IMR-90 (cell line): ENCODE measurements at regions not wholly inside any gene's neighbourhood (a gene's known extent, or its start where the extent isn't known, plus 50 kb on each side); places are given as distances from the start of the nearest gene placed in this dataset.

Source experiments
- ATAC-seq: fragments of 200-7000 bp; cut with Tn5 transposase; 2 replicates; pipeline ENCODE4 v1.9.1; 2020; ENCODE audit warnings: low read depth, mild to moderate bottlenecking, moderate library complexity
- BruUV-seq: library from RNA; stranded (reverse); fragments of 400-500 nt; replicated peaks from 2 replicates; lab custom pipeline; 2021; lab: Mats Ljungman, UMichigan
- CTCF ChIA-PET: fragments of 300-600 bp; formaldehyde crosslinking; extraction: SDS; loops from one replicate; lab custom pipeline; 2021; ENCODE audit warnings: antibody characterized with exemption; lab: Yijun Ruan, JAX
- POLR2A ChIA-PET: fragments of 300-600 bp; sonication (Branson Sonifier 250); formaldehyde crosslinking; loops from one replicate; lab custom pipeline; 2022; ENCODE audit warnings: antibody characterized with exemption; ENCODE audit not compliant: unreplicated experiment; lab: Charles Lee
- DNase-seq: peaks from one replicate; pipeline ENCODE4 v3.0.0; 2013
- H2AFZ ChIP-seq: replicated peaks from 2 replicates; pipeline ENCODE3; 2013; ENCODE audit warnings: low read length, mild to moderate bottlenecking; ENCODE audit not compliant: poor library complexity
- H2AK5ac ChIP-seq: 2 replicates; pipeline ENCODE4 v1.6.1; 2013; ENCODE audit warnings: low read depth, low read length, inconsistent platforms
- H2AK9ac ChIP-seq: replicated peaks from 2 replicates; pipeline ENCODE3; 2013; ENCODE audit warnings: mild to moderate bottlenecking, low read depth, low read length, moderate library complexity; ENCODE audit not compliant: poor library complexity
- H2BK120ac ChIP-seq: 2 replicates; pipeline ENCODE4 v1.6.1; 2013; ENCODE audit warnings: low read depth, low read length, inconsistent platforms
- H2BK15ac ChIP-seq: 3 replicates; pipeline ENCODE4 v1.6.1; 2013; ENCODE audit warnings: low read depth, low read length, inconsistent platforms
- H2BK20ac ChIP-seq: 2 replicates; pipeline ENCODE4 v1.6.1; 2013; ENCODE audit warnings: low read depth, mild to moderate bottlenecking, inconsistent platforms, low read length, moderate library complexity
- H2BK5ac ChIP-seq: 2 replicates; pipeline ENCODE4 v1.6.1; 2013; ENCODE audit warnings: mild to moderate bottlenecking, low read depth, low read length, inconsistent platforms; ENCODE audit not compliant: poor library complexity, severe bottlenecking
- H3K14ac ChIP-seq: replicated peaks from 2 replicates; pipeline ENCODE4 v1.6.1; 2013; ENCODE audit warnings: low read depth, low read length, inconsistent platforms
- H3K18ac ChIP-seq: 2 replicates; pipeline ENCODE4 v1.6.1; 2013; ENCODE audit warnings: low read depth, low read length, control low read depth
- H3K23ac ChIP-seq: 2 replicates; pipeline ENCODE4 v1.6.1; 2013; ENCODE audit warnings: low read depth, low read length, inconsistent platforms
- H3K27ac ChIP-seq: 2 replicates; pipeline ENCODE4 v1.5.1; 2013; ENCODE audit warnings: mild to moderate bottlenecking, control low read depth, low read length; ENCODE audit not compliant: insufficient read depth
- H3K27me3 ChIP-seq: 2 replicates; pipeline ENCODE4 v1.6.1; 2013; ENCODE audit warnings: low read length; ENCODE audit not compliant: control insufficient read depth, insufficient read depth
- H3K36me3 ChIP-seq: 2 replicates; pipeline ENCODE4 v1.6.1; 2013; ENCODE audit warnings: low read length, mixed read lengths; ENCODE audit not compliant: control insufficient read depth, insufficient read depth
- H3K4ac ChIP-seq: 2 replicates; pipeline ENCODE4 v1.6.1; 2013; ENCODE audit warnings: low read depth, low read length, inconsistent platforms
- H3K4me1 ChIP-seq: 2 replicates; pipeline ENCODE4 v1.6.1; 2013; ENCODE audit warnings: low read length, mixed read lengths; ENCODE audit not compliant: control insufficient read depth, insufficient read depth
- H3K4me2 ChIP-seq: 2 replicates; pipeline ENCODE4 v1.6.1; 2013; ENCODE audit warnings: low read depth, mild to moderate bottlenecking, control low read depth, low read length, moderate library complexity
- H3K4me3 ChIP-seq: 2 replicates; pipeline ENCODE4 v1.5.1; 2013; ENCODE audit warnings: low read depth, mild to moderate bottlenecking, control low read depth, low read length, moderate library complexity; ENCODE audit not compliant: insufficient read depth
- H3K56ac ChIP-seq: 2 replicates; pipeline ENCODE4 v1.6.1; 2013; ENCODE audit warnings: low read length, inconsistent platforms; ENCODE audit not compliant: insufficient read depth; ENCODE audit errors: extremely low read depth
- H3K79me1 ChIP-seq, 2 experiments: 2 replicates each; pipeline ENCODE4 v1.6.1; 2013; ENCODE audit warnings: low read length in 2 of 2, inconsistent platforms in 1 of 2, low read depth in 1 of 2
- H3K9ac ChIP-seq: 2 replicates; pipeline ENCODE4 v1.6.1; 2013; ENCODE audit warnings: low read depth, low read length, control low read depth
- H3K9me1 ChIP-seq: 2 replicates; pipeline ENCODE4 v1.6.1; 2013; ENCODE audit warnings: low read length, inconsistent platforms; ENCODE audit not compliant: insufficient read depth
- H3K9me3 ChIP-seq: 2 replicates; pipeline ENCODE4 v1.6.1; 2013; ENCODE audit warnings: low read length; ENCODE audit not compliant: control insufficient read depth, insufficient read depth
- H4K20me1 ChIP-seq: 2 replicates; pipeline ENCODE4 v1.6.1; 2013; ENCODE audit warnings: low read length, inconsistent platforms; ENCODE audit not compliant: insufficient read depth
- H4K5ac ChIP-seq: 2 replicates; pipeline ENCODE4 v1.6.1; 2013; ENCODE audit warnings: mild to moderate bottlenecking, low read depth, low read length, control low read depth
- H4K8ac ChIP-seq, 2 experiments: 2 replicates each; pipeline ENCODE4 v1.6.1; 2013; ENCODE audit warnings: low read depth in 2 of 2, low read length in 2 of 2, control low read depth in 1 of 2, inconsistent platforms in 1 of 2
- H4K91ac ChIP-seq: 2 replicates; pipeline ENCODE4 v1.6.1; 2013; ENCODE audit warnings: low read depth, low read length, inconsistent platforms; ENCODE audit not compliant: insufficient read depth
- BHLHE40 ChIP-seq: fragments of 150-350 bp; IDR thresholded peaks from 2 replicates; pipeline ENCODE4 v1.6.1; 2016; ENCODE audit warnings: mild to moderate bottlenecking, low read depth, low read length
- CEBPB ChIP-seq: IDR thresholded peaks from 2 replicates; pipeline ENCODE4 v1.6.1; 2012; ENCODE audit warnings: low read depth, low read length, improper control_type of control experiment
- MAFK ChIP-seq: IDR thresholded peaks from 2 replicates; pipeline ENCODE4 v1.6.1; 2012; ENCODE audit warnings: low read depth, low read length, improper control_type of control experiment
- MXI1 ChIP-seq: IDR thresholded peaks from 2 replicates; pipeline ENCODE4 v1.6.1; 2012; ENCODE audit warnings: low read depth, mild to moderate bottlenecking, low read length, moderate library complexity, borderline replicate concordance
- NFE2L2 ChIP-seq: fragments of 150-350 bp; IDR thresholded peaks from 2 replicates; pipeline ENCODE4 v1.6.1; 2016; ENCODE audit warnings: low read depth, mild to moderate bottlenecking, low read length
- POLR2A ChIP-seq: IDR thresholded peaks from 2 replicates; pipeline ENCODE4 v1.6.1; 2012; ENCODE audit warnings: mild to moderate bottlenecking, low read depth, low read length
- RAD21 ChIP-seq: IDR thresholded peaks from 2 replicates; pipeline ENCODE4 v1.6.1; 2012; ENCODE audit warnings: low read length, improper control_type of control experiment
- RCOR1 ChIP-seq: IDR thresholded peaks from 2 replicates; pipeline ENCODE4 v1.6.1; 2012; ENCODE audit warnings: mild to moderate bottlenecking, low read length, improper control_type of control experiment; ENCODE audit not compliant: insufficient replicate concordance
- RFX5 ChIP-seq: IDR thresholded peaks from 2 replicates; pipeline ENCODE4 v1.8.0; 2012; ENCODE audit warnings: low read depth, mild to moderate bottlenecking, low read length, moderate library complexity
- SMC3 ChIP-seq: fragments of 150-350 bp; IDR thresholded peaks from 2 replicates; pipeline ENCODE4 v1.6.1; 2016; ENCODE audit warnings: low read depth, mild to moderate bottlenecking, antibody characterized with exemption, low read length, moderate library complexity
- USF2 ChIP-seq: fragments of 150-350 bp; IDR thresholded peaks from 2 replicates; pipeline ENCODE4 v1.6.1; 2017; ENCODE audit warnings: mild to moderate bottlenecking, antibody characterized with exemption, low read length, low read depth
- WGBS, 2 experiments: methylation state at CpG; one replicate each; pipeline versions ENCODE4 v1.1.5 to v1.1.7; 2013; ENCODE audit warnings: missing lambda C conversion rate in 2 of 2; ENCODE audit not compliant: insufficient read length in 1 of 2; ENCODE audit errors: extremely low coverage in 2 of 2; 5-methylcytosine and 5-hydroxymethylcytosine counted together
- dilution Hi-C: fragments of 300-500 bp; cut with HindIII; formaldehyde crosslinking; loops from one replicate; pipeline ENCODE4 v1.14.3; 2018; ENCODE audit warnings: low sequenced_read_pairs; ENCODE audit not compliant: unreplicated experiment
- in situ Hi-C: fragments of 300-500 bp; cut with MboI; formaldehyde crosslinking; loops from 3 replicates; pipeline ENCODE4 v1.14.3; 2019; ENCODE audit warnings: low sequenced_read_pairs, inconsistent platforms, mixed read lengths
- intact Hi-C: fragments of 100-400 bp; cut with micrococcal nuclease; formaldehyde crosslinking; loops from 2 replicates; pipeline ENCODE4 v1.10.0; 2022
- TF ChIP-seq, protein P1 (sequence below): fragments of 150-350 bp; IDR thresholded peaks from 2 replicates; pipeline ENCODE4 v1.6.1; 2016; ENCODE audit warnings: low read depth, mild to moderate bottlenecking, low read length, moderate library complexity, borderline replicate concordance

DNA sequence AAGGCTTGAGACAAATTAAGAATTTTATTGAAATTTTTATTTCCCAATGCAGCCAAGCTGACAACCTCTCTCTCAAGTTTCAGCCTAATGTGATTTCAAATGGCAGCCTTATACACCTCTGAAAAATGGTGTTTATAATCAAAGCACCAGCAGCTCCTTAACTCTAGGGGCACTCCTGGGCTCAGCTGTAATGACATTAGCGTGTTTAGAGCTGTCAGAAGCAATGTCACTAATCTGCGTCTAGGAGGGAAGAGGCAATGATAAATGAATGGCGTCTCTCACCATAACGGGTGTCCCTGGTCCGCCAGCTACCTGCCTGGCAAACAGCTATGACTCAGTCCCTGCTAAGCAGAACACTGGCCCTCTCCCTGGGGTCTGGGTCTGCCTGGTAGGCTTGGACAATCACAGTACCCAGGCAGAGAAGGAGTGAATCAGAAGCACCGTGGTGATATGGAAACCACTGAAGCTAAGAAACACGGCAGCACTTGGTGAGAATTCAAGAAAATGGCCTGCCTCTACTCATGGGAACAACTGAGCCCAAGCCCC is 131.8 kb upstream of the VSTM2B start:
- no peak overlapping the region for H3K4ac ChIP-seq
- no peaks in the 10 kb centered on the region for H3K4me1 ChIP-seq
- no peak overlapping the region for H3K27ac ChIP-seq
- ChIA-PET POLR2A (no interaction called here), CTCF (interaction anchor here (0.5 kb wide), 1 partner anchor 18 kb away, joined by 3 read pairs; no protein-coding TSS in a partner anchor)
- no CpG with 5 or more reads among the region's 7 CpGs for WGBS, 2 experiments
- ATAC-seq (no peak), DNase-seq (no peak)
- peaks cover 21% of the 10 kb centered on the region for H3K9me3 ChIP-seq
- no peak overlapping the region for H2BK15ac ChIP-seq
- no peak overlapping the region for H3K56ac ChIP-seq
- no peak overlapping the region for H2AK9ac ChIP-seq
- no peak overlapping the region for H2AFZ ChIP-seq
- in situ Hi-C loops: no loop called here
- H3K27me3 ChIP-seq: no peaks in the 10 kb centered on the region
- H4K20me1 ChIP-seq: no peaks in the 10 kb centered on the region
- no peak overlapping the region for H3K4me3 ChIP-seq
- H4K5ac ChIP-seq: no peak overlapping the region
- BruUV-seq: no TSS peak
- H4K8ac ChIP-seq: no peak overlapping the region
- dilution Hi-C loops: no loop called here
- no peak overlapping the region for H2AK5ac ChIP-seq
- intact Hi-C loops: no loop called here
- no peak overlapping the region for H3K9ac ChIP-seq
- no peak overlapping the region for H2BK5ac ChIP-seq
- TF ChIP-seq CEBPB (no peak), MAFK (no peak), NFE2L2 (no peak), BHLHE40 (no peak), MXI1 (no peak), RFX5 (no peak), RCOR1 (no peak), USF2 (no peak), RAD21 (no peak), POLR2A (no peak), SMC3 (no peak)
- TF ChIP-seq, protein P1, sequence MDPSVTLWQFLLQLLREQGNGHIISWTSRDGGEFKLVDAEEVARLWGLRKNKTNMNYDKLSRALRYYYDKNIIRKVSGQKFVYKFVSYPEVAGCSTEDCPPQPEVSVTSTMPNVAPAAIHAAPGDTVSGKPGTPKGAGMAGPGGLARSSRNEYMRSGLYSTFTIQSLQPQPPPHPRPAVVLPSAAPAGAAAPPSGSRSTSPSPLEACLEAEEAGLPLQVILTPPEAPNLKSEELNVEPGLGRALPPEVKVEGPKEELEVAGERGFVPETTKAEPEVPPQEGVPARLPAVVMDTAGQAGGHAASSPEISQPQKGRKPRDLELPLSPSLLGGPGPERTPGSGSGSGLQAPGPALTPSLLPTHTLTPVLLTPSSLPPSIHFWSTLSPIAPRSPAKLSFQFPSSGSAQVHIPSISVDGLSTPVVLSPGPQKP: no peak
- no peak overlapping the region for H4K91ac ChIP-seq
- no peak overlapping the region for H3K23ac ChIP-seq
- no peaks in the 10 kb centered on the region for H3K79me1 ChIP-seq
- H3K18ac ChIP-seq: no peak overlapping the region
- no peak overlapping the region for H3K14ac ChIP-seq
- no peaks in the 10 kb centered on the region for H3K9me1 ChIP-seq
- H2BK20ac ChIP-seq: no peak overlapping the region
- H3K4me2 ChIP-seq: no peak overlapping the region
- H3K36me3 ChIP-seq: no peaks in the 10 kb centered on the region
- H2BK120ac ChIP-seq: no peak overlapping the region
